GM12892 (cell line): ENCODE measurements at regions not wholly inside any gene's neighbourhood (a gene's known extent, or its start where the extent isn't known, plus 50 kb on each side); places are given as distances from the start of the nearest gene placed in this dataset.

Experiments
- POLR2A ChIP-seq: IDR thresholded peaks from 2 replicates; pipeline ENCODE4 v1.6.1; 2011; ENCODE audit warnings: low read depth, low read length, control low read depth
- TAF1 ChIP-seq: IDR thresholded peaks from 2 replicates; pipeline ENCODE4 v1.6.1; 2011; ENCODE audit warnings: low read depth, mild to moderate bottlenecking, control low read depth, low read length, borderline replicate concordance

GRCh38 chr6:9089724-9090123, 654.4 kb upstream of the SLC35B3 start:
- TF ChIP-seq POLR2A, result no peak
- TF ChIP-seq TAF1, result no peak
